ENCODE measurements at regions not wholly inside any gene's neighbourhood (a gene's known extent, or its start where the extent isn't known, plus 50 kb on each side); places are given as distances from the start of the nearest gene placed in this dataset.

- no peak overlapping the region for H3K27ac Mint-ChIP-seq
- H3K27me3 Mint-ChIP-seq (ENCODE audit: low read depth in 3 of 3), result peaks cover 0 to 3% (median 0%) of the 10 kb centered on the region in 3 donors
- no peak for TF ChIP-seq CTCF (IDR thresholded peaks at IDR 0.05)
- intact Hi-C loops (cut with micrococcal nuclease), result no loop called here
- no peak overlapping the region for H3K4me3 ChIP-seq (replicated peaks in 1 of 3; ENCODE audit: low read depth in 2 of 3, low read length in 3 of 3)
- no peaks in the 10 kb centered on the region for H3K9me3 ChIP-seq (replicated peaks in 1 of 2; ENCODE audit: control insufficient read depth in 1 of 2, insufficient read depth in 1 of 2, low read length in 2 of 2)
- H3K27me3 ChIP-seq (ENCODE audit: control insufficient read depth in 2 of 2, insufficient read depth in 2 of 2, low read length in 2 of 2), result no peaks in the 10 kb centered on the region
- H3K27ac ChIP-seq (ENCODE audit: low read depth in 1 of 2, low read length in 2 of 2), result no peak overlapping the region
- WGBS (ENCODE audit: insufficient coverage), result 88% methylated on average over 1 of the region's 6 CpGs
- no peak overlapping the region for H3K4me2 ChIP-seq (replicated peaks; ENCODE audit: extremely low read depth, low read length, poor library complexity, severe bottlenecking)
- no peaks in the 10 kb centered on the region for H3K79me2 ChIP-seq (ENCODE audit: insufficient read depth, low read length)
- DNase-seq, result no peak
- H3K4me1 Mint-ChIP-seq, result no peaks in the 10 kb centered on the region
- no peaks in the 10 kb centered on the region for H3K36me3 Mint-ChIP-seq
- H3K36me3 ChIP-seq (replicated peaks in 1 of 2; ENCODE audit: control insufficient read depth in 1 of 2, insufficient read depth in 2 of 2, low read length in 2 of 2), result no peaks in the 10 kb centered on the region
- H3K4me3 Mint-ChIP-seq, result no peak overlapping the region
- H4K20me1 ChIP-seq (ENCODE audit: insufficient read depth, low read length), result no peaks in the 10 kb centered on the region
- H3K9me3 Mint-ChIP-seq, result peaks cover 0 to 2% (median 0%) of the 10 kb centered on the region in 7 donors
- H3K4me1 ChIP-seq (ENCODE audit: control insufficient read depth in 1 of 2, insufficient read depth in 2 of 2, low read length in 2 of 2), result no peaks in the 10 kb centered on the region
- H2AFZ ChIP-seq (ENCODE audit: insufficient read depth, low read depth, low read length, poor library complexity, severe bottlenecking), result no peak overlapping the region
- H3K9ac ChIP-seq (ENCODE audit: insufficient read depth, low read length, poor library complexity, severe bottlenecking), result no peak overlapping the region
These were observed 221.8 kb upstream of the CEP162 start for GRCh38 chr6:84449220-84449619.

DNA sequence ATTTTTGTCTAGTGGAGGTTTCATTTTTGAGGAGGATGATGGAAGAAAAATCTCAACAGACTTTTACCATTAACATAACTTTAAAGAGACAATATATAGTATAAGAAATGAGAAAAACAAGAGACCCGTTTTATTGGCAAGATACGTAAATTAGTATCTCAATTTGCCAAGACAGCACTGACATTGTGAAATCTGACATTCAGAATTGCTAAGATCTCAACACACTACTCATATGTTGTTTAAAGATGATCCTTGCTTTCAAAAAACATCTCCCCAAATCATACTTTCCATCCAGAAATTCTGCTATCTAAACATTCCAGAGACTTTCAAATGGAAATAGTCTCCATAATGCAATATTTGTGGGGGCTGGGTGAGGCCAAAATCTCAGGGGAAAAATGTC lies 220.9 kb upstream of the CEP162 start:
- Histone ChIP-seq H3K4me1 (ENCODE audit: control insufficient read depth in 1 of 2, insufficient read depth in 2 of 2, low read length in 2 of 2) (no peaks in the 10 kb centered on the region), H3K79me2 (ENCODE audit: insufficient read depth, low read length) (no peaks in the 10 kb centered on the region), H3K27me3 (ENCODE audit: control insufficient read depth in 2 of 2, insufficient read depth in 2 of 2, low read length in 2 of 2) (no peaks in the 10 kb centered on the region), H2AFZ (ENCODE audit: insufficient read depth, low read depth, low read length, poor library complexity, severe bottlenecking) (no peak overlapping the region), H3K4me3 (replicated peaks in 1 of 3; ENCODE audit: low read depth in 2 of 3, low read length in 3 of 3) (no peak overlapping the region), H3K27ac (ENCODE audit: low read depth in 1 of 2, low read length in 2 of 2) (no peak overlapping the region), H3K9ac (ENCODE audit: insufficient read depth, low read length, poor library complexity, severe bottlenecking) (no peak overlapping the region), H3K36me3 (replicated peaks in 1 of 2; ENCODE audit: control insufficient read depth in 1 of 2, insufficient read depth in 2 of 2, low read length in 2 of 2) (no peaks in the 10 kb centered on the region), H3K4me2 (replicated peaks; ENCODE audit: extremely low read depth, low read length, poor library complexity, severe bottlenecking) (no peak overlapping the region), H4K20me1 (ENCODE audit: insufficient read depth, low read length) (no peaks in the 10 kb centered on the region), H3K9me3 (replicated peaks in 1 of 2; ENCODE audit: control insufficient read depth in 1 of 2, insufficient read depth in 1 of 2, low read length in 2 of 2) (no peaks in the 10 kb centered on the region)
- Mint-ChIP-seq H3K27ac (no peak overlapping the region), H3K9me3 (peaks cover 0 to 2% (median 0%) of the 10 kb centered on the region in 7 donors), H3K4me1 (no peaks in the 10 kb centered on the region), H3K27me3 (ENCODE audit: low read depth in 3 of 3) (peaks cover 0 to 2% (median 0%) of the 10 kb centered on the region in 3 donors), H3K36me3 (no peaks in the 10 kb centered on the region), H3K4me3 (no peak overlapping the region)
- no peak for TF ChIP-seq CTCF (IDR thresholded peaks at IDR 0.05)
- intact Hi-C loops (cut with micrococcal nuclease), result no loop called here
- no peak for DNase-seq
- WGBS (ENCODE audit: insufficient coverage), result no CpG with 5 or more reads among the region's 2 CpGs
